ENCODE measurements at regions not wholly inside any gene's neighbourhood (a gene's known extent, or its start where the extent isn't known, plus 50 kb on each side); places are given as distances from the start of the nearest gene placed in this dataset.

- DNase-seq (ENCODE audit: low read depth, low spot score): no peak
These were observed 465.5 kb downstream of the INSC start for GRCh38 chr11:15580056-15580774.

GRCh38 chr11:15580775-15581095 lies 466.0 kb downstream of the INSC start:
- no peak for DNase-seq (ENCODE audit: low read depth, low spot score)

GRCh38 chr11:15584158-15584557 lies 469.4 kb downstream of the INSC start:
- DNase-seq (ENCODE audit: low read depth, low spot score): no peak

GRCh38 chr11:15585602-15586331 lies 471.0 kb downstream of the INSC start:
- no peak for DNase-seq (ENCODE audit: low read depth, low spot score)

- no peak for DNase-seq (ENCODE audit: low read depth, low spot score)
These were observed 472.2 kb downstream of the INSC start for GRCh38 chr11:15586741-15587473.

- peak; percentile 35 for DNase-seq (ENCODE audit: low read depth, low spot score)
These were observed 474.4 kb downstream of the INSC start for GRCh38 chr11:15589070-15589626.

- no peak for DNase-seq (ENCODE audit: low read depth, low spot score)
These were observed 475.4 kb downstream of the INSC start for GRCh38 chr11:15590132-15590531.

GRCh38 chr11:15591112-15591537 lies 476.4 kb downstream of the INSC start:
- DNase-seq (ENCODE audit: low read depth, low spot score): no peak

- peak; percentile 7 for DNase-seq (ENCODE audit: low read depth, low spot score)
These were observed 479.9 kb downstream of the INSC start for GRCh38 chr11:15594607-15595006.

GRCh38 chr11:15599376-15599775 lies 484.7 kb downstream of the INSC start:
- DNase-seq (ENCODE audit: low read depth, low spot score): no peak

GRCh38 chr11:15602047-15602446 lies 487.3 kb downstream of the INSC start:
- DNase-seq (ENCODE audit: low read depth, low spot score): no peak

- no peak for DNase-seq (ENCODE audit: low read depth, low spot score)
These were observed 488.3 kb downstream of the INSC start for GRCh38 chr11:15602785-15603567.

- no peak for DNase-seq (ENCODE audit: low read depth, low spot score)
These were observed 490.4 kb downstream of the INSC start for GRCh38 chr11:15605094-15605493.

- no peak for DNase-seq (ENCODE audit: low read depth, low spot score)
These were observed 492.8 kb downstream of the INSC start for GRCh38 chr11:15607361-15608036.

- no peak for DNase-seq (ENCODE audit: low read depth, low spot score)
These were observed 494.7 kb downstream of the INSC start for GRCh38 chr11:15609445-15609844.

GRCh38 chr11:15610881-15611280 lies 496.2 kb downstream of the INSC start:
- no peak for DNase-seq (ENCODE audit: low read depth, low spot score)

GRCh38 chr11:15613251-15613650 lies 498.5 kb downstream of the INSC start:
- no peak for DNase-seq (ENCODE audit: low read depth, low spot score)

- no peak for DNase-seq (ENCODE audit: low read depth, low spot score)
These were observed 499.1 kb downstream of the INSC start for GRCh38 chr11:15613789-15614188.

GRCh38 chr11:15615398-15616096 lies 500.8 kb downstream of the INSC start:
- DNase-seq (ENCODE audit: low read depth, low spot score): peak; percentile 17
